DND-41 (cell line): ENCODE measurements at regions not wholly inside any gene's neighbourhood (a gene's known extent, or its start where the extent isn't known, plus 50 kb on each side); places are given as distances from the start of the nearest gene placed in this dataset.

Source experiments
- EZH2 ChIP-seq: IDR thresholded peaks from 3 replicates; pipeline ENCODE4 v1.6.1; 2012; ENCODE audit warnings: borderline replicate concordance, low read depth, mild to moderate bottlenecking, moderate library complexity, low read length, inconsistent platforms; ENCODE audit not compliant: severe bottlenecking
- TF ChIP-seq, protein P1 (sequence below): IDR thresholded peaks from 2 replicates; pipeline ENCODE4 v1.5.1; 2012; ENCODE audit warnings: borderline replicate concordance, low read length, moderate library complexity, mild to moderate bottlenecking; ENCODE audit not compliant: poor library complexity, severe bottlenecking; ENCODE audit errors: extremely low read depth

DNA sequence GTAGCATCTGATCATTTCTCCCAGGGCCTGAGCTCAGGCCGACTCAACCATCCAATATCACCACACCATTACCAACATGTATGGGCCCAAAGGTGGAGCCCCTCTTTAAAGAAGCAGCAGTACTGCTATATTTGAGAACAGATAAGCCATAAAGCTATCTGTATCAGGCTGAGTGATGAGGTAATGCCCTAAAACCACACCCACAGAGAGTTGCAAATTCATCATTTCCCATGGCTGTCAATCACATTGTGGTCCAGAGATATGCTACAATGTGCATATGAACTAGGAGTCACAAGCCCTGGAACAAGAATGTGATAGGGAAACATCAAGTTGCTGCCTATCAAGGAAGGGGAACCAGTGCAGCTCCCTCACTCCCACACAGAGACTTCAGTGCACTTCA, 52.6 kb upstream of the GALNT13 start:
- TF ChIP-seq, protein P1, sequence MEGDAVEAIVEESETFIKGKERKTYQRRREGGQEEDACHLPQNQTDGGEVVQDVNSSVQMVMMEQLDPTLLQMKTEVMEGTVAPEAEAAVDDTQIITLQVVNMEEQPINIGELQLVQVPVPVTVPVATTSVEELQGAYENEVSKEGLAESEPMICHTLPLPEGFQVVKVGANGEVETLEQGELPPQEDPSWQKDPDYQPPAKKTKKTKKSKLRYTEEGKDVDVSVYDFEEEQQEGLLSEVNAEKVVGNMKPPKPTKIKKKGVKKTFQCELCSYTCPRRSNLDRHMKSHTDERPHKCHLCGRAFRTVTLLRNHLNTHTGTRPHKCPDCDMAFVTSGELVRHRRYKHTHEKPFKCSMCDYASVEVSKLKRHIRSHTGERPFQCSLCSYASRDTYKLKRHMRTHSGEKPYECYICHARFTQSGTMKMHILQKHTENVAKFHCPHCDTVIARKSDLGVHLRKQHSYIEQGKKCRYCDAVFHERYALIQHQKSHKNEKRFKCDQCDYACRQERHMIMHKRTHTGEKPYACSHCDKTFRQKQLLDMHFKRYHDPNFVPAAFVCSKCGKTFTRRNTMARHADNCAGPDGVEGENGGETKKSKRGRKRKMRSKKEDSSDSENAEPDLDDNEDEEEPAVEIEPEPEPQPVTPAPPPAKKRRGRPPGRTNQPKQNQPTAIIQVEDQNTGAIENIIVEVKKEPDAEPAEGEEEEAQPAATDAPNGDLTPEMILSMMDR: no peak
- TF ChIP-seq EZH2: no peak
